WTC11 (cell line): ENCODE measurements at regions not wholly inside any gene's neighbourhood (a gene's known extent, or its start where the extent isn't known, plus 50 kb on each side); places are given as distances from the start of the nearest gene placed in this dataset.

Experiments
- ATAC-seq: fragments of 200-7000 bp; cut with Tn5 transposase; 2 replicates; pipeline ENCODE4 v1.10.0; 2021; ENCODE audit warnings: mild to moderate bottlenecking, moderate library complexity
- CTCF ChIA-PET: fragments of 300-600 bp; sonication (Branson Sonifier 250); formaldehyde crosslinking; loops from one replicate; lab custom pipeline; 2021; ENCODE audit warnings: antibody characterized with exemption; lab: Charles Lee
- POLR2A ChIA-PET: fragments of 350-600 bp; sonication (Branson Sonifier 250); formaldehyde crosslinking; loops from one replicate; lab custom pipeline; 2021; ENCODE audit warnings: antibody characterized with exemption; lab: Charles Lee
- DNase-seq: peaks from one replicate; pipeline ENCODE4 v3.0.0; 2021; ENCODE audit warnings: low spot score
- H3K27ac Mint-ChIP-seq: 2 replicates; pipeline ENCODE4 v1.8.0; 2021; ENCODE audit warnings: mixed read lengths
- H3K27me3 Mint-ChIP-seq: 2 replicates; pipeline ENCODE4 v1.8.0; 2021; ENCODE audit warnings: low read depth, mild to moderate bottlenecking, moderate library complexity, mixed read lengths
- H3K36me3 Mint-ChIP-seq: 2 replicates; pipeline ENCODE4 v1.8.0; 2021; ENCODE audit warnings: mixed read lengths
- H3K4me1 Mint-ChIP-seq: 2 replicates; pipeline ENCODE4 v1.8.0; 2022; ENCODE audit warnings: mixed read lengths
- H3K4me3 Mint-ChIP-seq: 2 replicates; pipeline ENCODE4 v1.8.0; 2021; ENCODE audit warnings: mild to moderate bottlenecking, moderate library complexity, mixed read lengths
- H3K9me3 Mint-ChIP-seq: 2 replicates; pipeline ENCODE4 v1.8.0; 2021; ENCODE audit warnings: mixed read lengths
- ATF1 ChIP-seq: sonication (generic); formaldehyde crosslinking; IDR thresholded peaks from 2 replicates; pipeline ENCODE4 v1.8.1; 2023; ENCODE audit warnings: mild to moderate bottlenecking, moderate library complexity, missing genetic modification reagents
- CBFB ChIP-seq: sonication (generic); formaldehyde crosslinking; IDR thresholded peaks from 2 replicates; pipeline ENCODE4 v1.8.1; 2022; ENCODE audit warnings: mild to moderate bottlenecking, low read depth, missing genetic modification reagents
- EMX1 ChIP-seq: fragments of 250-450 bp; sonication (Bioruptor Pico); IDR thresholded peaks from 2 replicates; pipeline ENCODE4 v1.8.0; 2021; ENCODE audit warnings: mild to moderate bottlenecking
- ESRRA ChIP-seq: sonication (generic); formaldehyde crosslinking; IDR thresholded peaks from 2 replicates; pipeline ENCODE4 v1.8.1; 2022; ENCODE audit warnings: mild to moderate bottlenecking, missing genetic modification reagents, borderline replicate concordance
- FOXP1 ChIP-seq: sonication (generic); formaldehyde crosslinking; IDR thresholded peaks from 2 replicates; pipeline ENCODE4 v1.8.0; 2022; ENCODE audit warnings: missing genetic modification reagents, mild to moderate bottlenecking, moderate library complexity, borderline replicate concordance
- GRHL2 ChIP-seq: fragments of 250-450 bp; sonication (Bioruptor Pico); IDR thresholded peaks from 2 replicates; pipeline ENCODE4 v1.8.0; 2022; ENCODE audit warnings: mild to moderate bottlenecking, moderate library complexity; ENCODE audit not compliant: insufficient replicate concordance, severe bottlenecking
- HMGA2 ChIP-seq: fragments of 250-450 bp; sonication (Bioruptor Pico); IDR thresholded peaks from 2 replicates; pipeline ENCODE4 v1.4.0; 2021; ENCODE audit warnings: mild to moderate bottlenecking, moderate library complexity
- NFE2L1 ChIP-seq: sonication (generic); formaldehyde crosslinking; IDR thresholded peaks from 2 replicates; pipeline ENCODE4 v1.8.1; 2023; ENCODE audit warnings: missing genetic modification reagents
- NR2C2 ChIP-seq: sonication (generic); formaldehyde crosslinking; IDR thresholded peaks from 2 replicates; pipeline ENCODE4 v1.8.0; 2022; ENCODE audit warnings: mild to moderate bottlenecking, missing genetic modification reagents
- OVOL2 ChIP-seq: fragments of 250-450 bp; sonication (Bioruptor Pico); IDR thresholded peaks from 2 replicates; pipeline ENCODE4 v1.9.0; 2021; ENCODE audit warnings: mild to moderate bottlenecking, borderline replicate concordance
- PRRX2 ChIP-seq: fragments of 250-450 bp; sonication (Bioruptor Pico); IDR thresholded peaks from 2 replicates; pipeline ENCODE4 v1.8.0; 2021; ENCODE audit warnings: mild to moderate bottlenecking
- RELA ChIP-seq: sonication (generic); formaldehyde crosslinking; IDR thresholded peaks from 2 replicates; pipeline ENCODE4 v1.8.1; 2022; ENCODE audit warnings: missing genetic modification reagents, mild to moderate bottlenecking, borderline replicate concordance
- RORB ChIP-seq: fragments of 250-450 bp; sonication (Bioruptor Pico); IDR thresholded peaks from 2 replicates; pipeline ENCODE4 v1.9.0; 2021; ENCODE audit warnings: mild to moderate bottlenecking
- SP1 ChIP-seq: sonication (generic); formaldehyde crosslinking; conservative IDR thresholded peaks from 2 replicates; pipeline ENCODE4 v1.8.1; 2022; ENCODE audit warnings: missing genetic modification reagents
- TCF7 ChIP-seq: sonication (generic); formaldehyde crosslinking; IDR thresholded peaks from 2 replicates; pipeline ENCODE4 v1.8.0; 2022; ENCODE audit warnings: mild to moderate bottlenecking, low read depth, missing genetic modification reagents, moderate library complexity
- TP53 ChIP-seq: sonication (generic); formaldehyde crosslinking; IDR thresholded peaks from 2 replicates; pipeline ENCODE4 v1.8.1; 2023; ENCODE audit warnings: mild to moderate bottlenecking, missing genetic modification reagents
- ZNF138 ChIP-seq: sonication (generic); formaldehyde crosslinking; conservative IDR thresholded peaks from 2 replicates; pipeline ENCODE4 v1.8.1; 2022; ENCODE audit warnings: mild to moderate bottlenecking, moderate library complexity, missing genetic modification reagents
- ZNF219 ChIP-seq: sonication (generic); formaldehyde crosslinking; IDR thresholded peaks from 2 replicates; pipeline ENCODE4 v1.8.0; 2023; ENCODE audit warnings: missing genetic modification reagents, mild to moderate bottlenecking, borderline replicate concordance
- ZNF317 ChIP-seq: sonication (generic); formaldehyde crosslinking; IDR thresholded peaks from 2 replicates; pipeline ENCODE4 v1.8.1; 2023; ENCODE audit warnings: low read depth, mild to moderate bottlenecking, moderate library complexity, missing genetic modification reagents, borderline replicate concordance
- ZNF396 ChIP-seq: fragments of 250-450 bp; sonication (Bioruptor Pico); IDR thresholded peaks from 2 replicates; pipeline ENCODE4 v1.8.0; 2021; ENCODE audit warnings: mild to moderate bottlenecking, moderate library complexity, borderline replicate concordance
- ZNF416 ChIP-seq: fragments of 250-450 bp; sonication (Bioruptor Pico); IDR thresholded peaks from 2 replicates; pipeline ENCODE4 v1.9.0; 2021; ENCODE audit warnings: mild to moderate bottlenecking, inconsistent platforms
- TF ChIP-seq, protein P1 (sequence below): sonication (generic); formaldehyde crosslinking; IDR thresholded peaks from 2 replicates; pipeline ENCODE4 v1.8.1; 2023; ENCODE audit warnings: mild to moderate bottlenecking, missing genetic modification reagents, moderate library complexity
- TF ChIP-seq, protein P2 (sequence below): sonication (generic); formaldehyde crosslinking; IDR thresholded peaks from 2 replicates; pipeline ENCODE4 v1.8.0; 2022; ENCODE audit warnings: mild to moderate bottlenecking, missing genetic modification reagents
- TF ChIP-seq, protein P3 (sequence below): sonication (generic); formaldehyde crosslinking; IDR thresholded peaks from 2 replicates; pipeline ENCODE4 v1.8.0; 2023; ENCODE audit warnings: missing genetic modification reagents
- TF ChIP-seq, protein P4 (sequence below): fragments of 250-450 bp; sonication (Bioruptor Pico); IDR thresholded peaks from 2 replicates; pipeline ENCODE4 v1.9.0; 2021; ENCODE audit warnings: mild to moderate bottlenecking

DNA sequence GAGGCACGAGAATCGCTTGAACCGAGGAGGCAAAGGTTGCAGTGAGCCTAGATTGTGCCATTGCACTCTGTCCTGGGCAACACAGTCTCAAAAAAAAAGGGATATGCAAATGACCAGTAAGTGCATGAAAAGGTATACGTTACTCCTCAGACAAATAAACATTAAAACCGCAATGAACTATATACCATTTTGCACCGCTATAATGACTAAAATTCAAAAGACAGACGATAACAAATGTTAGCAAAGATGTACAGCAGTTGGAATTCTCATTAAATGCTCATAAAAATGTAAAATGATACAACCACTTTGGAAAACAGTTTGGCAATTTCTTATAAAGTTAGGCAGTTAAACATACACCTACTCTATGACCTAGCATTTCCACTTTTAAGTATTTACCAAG lies 67.4 kb upstream of the MSH6 start:
- Mint-ChIP-seq H3K4me1 (peaks cover 2% of the 10 kb centered on the region; the same call in 1 of the 2 replicates), H3K27ac (no peak overlapping the region), H3K27me3 (no peaks in the 10 kb centered on the region; the same call in 1 of the 2 replicates), H3K9me3 (peaks cover 30% of the 10 kb centered on the region), H3K4me3 (no peak overlapping the region), H3K36me3 (peaks cover 22% of the 10 kb centered on the region)
- ChIA-PET POLR2A (no interaction called here), CTCF (no interaction called here)
- DNase-seq = no peak
- no peak for ATAC-seq
- TF ChIP-seq EMX1 (CRISPR knock-in tag) (no peak), ZNF138 (CRISPR knock-in tag) (no peak), ZNF416 (CRISPR knock-in tag) (no peak), SP1 (CRISPR knock-in tag) (no peak), CBFB (CRISPR knock-in tag) (no peak), RELA (CRISPR knock-in tag) (no peak)
- TF ChIP-seq, protein P1, sequence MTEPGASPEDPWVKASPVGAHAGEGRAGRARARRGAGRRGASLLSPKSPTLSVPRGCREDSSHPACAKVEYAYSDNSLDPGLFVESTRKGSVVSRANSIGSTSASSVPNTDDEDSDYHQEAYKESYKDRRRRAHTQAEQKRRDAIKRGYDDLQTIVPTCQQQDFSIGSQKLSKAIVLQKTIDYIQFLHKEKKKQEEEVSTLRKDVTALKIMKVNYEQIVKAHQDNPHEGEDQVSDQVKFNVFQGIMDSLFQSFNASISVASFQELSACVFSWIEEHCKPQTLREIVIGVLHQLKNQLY (CRISPR knock-in tag) = no peak

DNA sequence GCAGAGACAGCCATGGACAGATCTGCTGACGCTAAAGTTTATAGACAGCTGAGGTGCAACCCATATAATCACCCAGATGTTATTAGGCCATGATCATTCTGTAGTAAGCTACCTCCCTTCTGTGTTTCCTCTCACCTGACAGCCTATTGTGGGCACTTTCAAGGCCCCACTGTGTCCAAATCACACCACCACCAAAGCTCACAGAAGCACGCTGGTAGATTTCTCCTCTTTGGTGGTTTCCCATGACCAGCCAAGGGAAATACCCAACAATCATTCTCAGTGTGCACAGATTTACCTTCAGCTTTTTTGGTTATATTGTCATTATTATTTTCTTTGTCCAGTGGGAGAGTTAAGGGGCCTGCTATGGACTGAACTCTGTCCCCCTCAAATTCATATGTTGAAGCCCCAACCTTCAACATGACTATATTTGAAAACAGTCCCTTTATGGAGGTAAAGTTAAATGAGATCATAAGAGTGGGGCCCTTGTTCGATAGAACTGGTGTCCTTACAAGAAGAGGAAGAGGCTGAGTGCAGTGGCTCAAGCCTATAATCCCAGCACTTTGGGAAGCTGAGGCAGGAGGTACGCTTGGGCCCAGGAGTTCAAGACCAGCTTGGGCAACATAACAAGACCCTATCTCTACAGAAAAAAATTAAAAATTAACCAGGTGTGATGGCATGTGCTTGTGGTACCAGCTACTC lies 74.0 kb upstream of the MSH6 start:
- DNase-seq = no peak
- ATAC-seq = no peak
- H3K9me3 Mint-ChIP-seq = peaks cover 3% of the 10 kb centered on the region
- ChIA-PET CTCF (interaction anchor here (0.6 to 1.8 kb wide), 2 partner anchors 35 to 59 kb away, joined by 3 read pairs; no protein-coding TSS in a partner anchor), POLR2A (no interaction called here)
- TF ChIP-seq NR2C2 (CRISPR knock-in tag) = no peak
- TF ChIP-seq ZNF317 = no peak
- no peak for TF ChIP-seq RORB
- TF ChIP-seq ZNF396 (CRISPR knock-in tag) = no peak
- TF ChIP-seq TCF7 (CRISPR knock-in tag) = no peak
- no peak for TF ChIP-seq FOXP1 (CRISPR knock-in tag)
- no peak for TF ChIP-seq GRHL2 (CRISPR knock-in tag)
- no peak for TF ChIP-seq ATF1
- TF ChIP-seq TP53 = no peak
- TF ChIP-seq ESRRA (CRISPR knock-in tag) = no peak
- no peak for TF ChIP-seq NFE2L1 (CRISPR knock-in tag)
- no peak overlapping the region for H3K27ac Mint-ChIP-seq
- no peaks in the 10 kb centered on the region; the same call in 1 of the 2 replicates for H3K27me3 Mint-ChIP-seq
- H3K4me1 Mint-ChIP-seq = no peaks in the 10 kb centered on the region; the same call in 1 of the 2 replicates
- peaks cover 2% of the 10 kb centered on the region for H3K36me3 Mint-ChIP-seq
- H3K4me3 Mint-ChIP-seq = no peak overlapping the region

DNA sequence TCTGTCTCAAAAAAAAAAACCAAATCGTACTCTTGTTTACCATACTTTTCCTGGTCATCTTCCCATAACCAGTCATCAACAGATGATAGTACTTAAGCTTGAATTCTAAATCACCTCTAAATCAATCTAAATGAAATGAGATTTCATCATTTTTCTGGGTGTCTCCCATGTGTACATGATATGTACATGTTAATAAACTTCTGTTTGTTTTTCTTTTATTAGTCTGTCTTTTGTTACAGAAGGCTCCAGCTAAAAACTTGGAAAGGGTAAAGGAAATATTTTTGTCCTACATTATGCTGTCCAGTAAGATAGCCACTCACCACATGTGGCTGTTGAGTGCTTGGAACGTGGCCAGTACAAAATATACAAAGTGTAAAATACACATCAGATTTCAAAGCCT lies 78.7 kb upstream of the MSH6 start:
- POLR2A ChIA-PET = no interaction called here
- CTCF ChIA-PET = no interaction called here
- H3K4me1 Mint-ChIP-seq = peaks cover 20% of the 10 kb centered on the region
- H3K27me3 Mint-ChIP-seq = no peaks in the 10 kb centered on the region
- peaks cover 29% of the 10 kb centered on the region for H3K36me3 Mint-ChIP-seq
- no peak overlapping the region for H3K4me3 Mint-ChIP-seq
- TF ChIP-seq, protein P2, sequence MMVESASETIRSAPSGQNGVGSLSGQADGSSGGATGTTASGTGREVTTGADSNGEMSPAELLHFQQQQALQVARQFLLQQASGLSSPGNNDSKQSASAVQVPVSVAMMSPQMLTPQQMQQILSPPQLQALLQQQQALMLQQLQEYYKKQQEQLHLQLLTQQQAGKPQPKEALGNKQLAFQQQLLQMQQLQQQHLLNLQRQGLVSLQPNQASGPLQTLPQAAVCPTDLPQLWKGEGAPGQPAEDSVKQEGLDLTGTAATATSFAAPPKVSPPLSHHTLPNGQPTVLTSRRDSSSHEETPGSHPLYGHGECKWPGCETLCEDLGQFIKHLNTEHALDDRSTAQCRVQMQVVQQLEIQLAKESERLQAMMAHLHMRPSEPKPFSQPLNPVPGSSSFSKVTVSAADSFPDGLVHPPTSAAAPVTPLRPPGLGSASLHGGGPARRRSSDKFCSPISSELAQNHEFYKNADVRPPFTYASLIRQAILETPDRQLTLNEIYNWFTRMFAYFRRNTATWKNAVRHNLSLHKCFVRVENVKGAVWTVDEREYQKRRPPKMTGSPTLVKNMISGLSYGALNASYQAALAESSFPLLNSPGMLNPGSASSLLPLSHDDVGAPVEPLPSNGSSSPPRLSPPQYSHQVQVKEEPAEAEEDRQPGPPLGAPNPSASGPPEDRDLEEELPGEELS (CRISPR knock-in tag) = no peak
- TF ChIP-seq ZNF317 (no peak), RORB (no peak), ZNF219 (CRISPR knock-in tag) (no peak), PRRX2 (CRISPR knock-in tag) (no peak), OVOL2 (CRISPR knock-in tag) (no peak), HMGA2 (CRISPR knock-in tag) (no peak), RELA (CRISPR knock-in tag) (no peak)
- TF ChIP-seq, protein P3, sequence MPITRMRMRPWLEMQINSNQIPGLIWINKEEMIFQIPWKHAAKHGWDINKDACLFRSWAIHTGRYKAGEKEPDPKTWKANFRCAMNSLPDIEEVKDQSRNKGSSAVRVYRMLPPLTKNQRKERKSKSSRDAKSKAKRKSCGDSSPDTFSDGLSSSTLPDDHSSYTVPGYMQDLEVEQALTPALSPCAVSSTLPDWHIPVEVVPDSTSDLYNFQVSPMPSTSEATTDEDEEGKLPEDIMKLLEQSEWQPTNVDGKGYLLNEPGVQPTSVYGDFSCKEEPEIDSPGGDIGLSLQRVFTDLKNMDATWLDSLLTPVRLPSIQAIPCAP (CRISPR knock-in tag) = no peak
- TF ChIP-seq, protein P4, sequence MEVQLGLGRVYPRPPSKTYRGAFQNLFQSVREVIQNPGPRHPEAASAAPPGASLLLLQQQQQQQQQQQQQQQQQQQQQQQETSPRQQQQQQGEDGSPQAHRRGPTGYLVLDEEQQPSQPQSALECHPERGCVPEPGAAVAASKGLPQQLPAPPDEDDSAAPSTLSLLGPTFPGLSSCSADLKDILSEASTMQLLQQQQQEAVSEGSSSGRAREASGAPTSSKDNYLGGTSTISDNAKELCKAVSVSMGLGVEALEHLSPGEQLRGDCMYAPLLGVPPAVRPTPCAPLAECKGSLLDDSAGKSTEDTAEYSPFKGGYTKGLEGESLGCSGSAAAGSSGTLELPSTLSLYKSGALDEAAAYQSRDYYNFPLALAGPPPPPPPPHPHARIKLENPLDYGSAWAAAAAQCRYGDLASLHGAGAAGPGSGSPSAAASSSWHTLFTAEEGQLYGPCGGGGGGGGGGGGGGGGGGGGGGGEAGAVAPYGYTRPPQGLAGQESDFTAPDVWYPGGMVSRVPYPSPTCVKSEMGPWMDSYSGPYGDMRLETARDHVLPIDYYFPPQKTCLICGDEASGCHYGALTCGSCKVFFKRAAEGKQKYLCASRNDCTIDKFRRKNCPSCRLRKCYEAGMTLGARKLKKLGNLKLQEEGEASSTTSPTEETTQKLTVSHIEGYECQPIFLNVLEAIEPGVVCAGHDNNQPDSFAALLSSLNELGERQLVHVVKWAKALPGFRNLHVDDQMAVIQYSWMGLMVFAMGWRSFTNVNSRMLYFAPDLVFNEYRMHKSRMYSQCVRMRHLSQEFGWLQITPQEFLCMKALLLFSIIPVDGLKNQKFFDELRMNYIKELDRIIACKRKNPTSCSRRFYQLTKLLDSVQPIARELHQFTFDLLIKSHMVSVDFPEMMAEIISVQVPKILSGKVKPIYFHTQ (CRISPR knock-in tag) = no peak
- DNase-seq = no peak
- no peak overlapping the region for H3K27ac Mint-ChIP-seq
- ATAC-seq = no peak
- peaks cover 24% of the 10 kb centered on the region for H3K9me3 Mint-ChIP-seq
